GM10248 (cell line): ENCODE measurements at regions not wholly inside any gene's neighbourhood (a gene's known extent, or its start where the extent isn't known, plus 50 kb on each side); places are given as distances from the start of the nearest gene placed in this dataset.

Experiments
- CTCF ChIA-PET: fragments of 300-600 bp; sonication (Branson Sonifier 250); formaldehyde crosslinking; extraction: SDS; loops from one replicate; lab custom pipeline; 2021; ENCODE audit warnings: antibody characterized with exemption; lab: Yijun Ruan, JAX
- POLR2A ChIA-PET: fragments of 350-650 bp; sonication (Branson Sonifier 250); formaldehyde crosslinking; extraction: SDS; loops from one replicate; lab custom pipeline; 2020; ENCODE audit warnings: antibody characterized with exemption; lab: Yijun Ruan, JAX
- DNase-seq: peaks from one replicate; pipeline ENCODE4 v3.0.0; 2012; ENCODE audit errors: extremely low spot score
- TF ChIP-seq, protein P1 (sequence below): IDR thresholded peaks from 2 replicates; pipeline ENCODE4 v1.5.1; 2012; ENCODE audit warnings: mild to moderate bottlenecking, low read depth; ENCODE audit errors: extremely low read depth, missing control alignments, control extremely low read depth

- DNase-seq: no peak
- TF ChIP-seq, protein P1, sequence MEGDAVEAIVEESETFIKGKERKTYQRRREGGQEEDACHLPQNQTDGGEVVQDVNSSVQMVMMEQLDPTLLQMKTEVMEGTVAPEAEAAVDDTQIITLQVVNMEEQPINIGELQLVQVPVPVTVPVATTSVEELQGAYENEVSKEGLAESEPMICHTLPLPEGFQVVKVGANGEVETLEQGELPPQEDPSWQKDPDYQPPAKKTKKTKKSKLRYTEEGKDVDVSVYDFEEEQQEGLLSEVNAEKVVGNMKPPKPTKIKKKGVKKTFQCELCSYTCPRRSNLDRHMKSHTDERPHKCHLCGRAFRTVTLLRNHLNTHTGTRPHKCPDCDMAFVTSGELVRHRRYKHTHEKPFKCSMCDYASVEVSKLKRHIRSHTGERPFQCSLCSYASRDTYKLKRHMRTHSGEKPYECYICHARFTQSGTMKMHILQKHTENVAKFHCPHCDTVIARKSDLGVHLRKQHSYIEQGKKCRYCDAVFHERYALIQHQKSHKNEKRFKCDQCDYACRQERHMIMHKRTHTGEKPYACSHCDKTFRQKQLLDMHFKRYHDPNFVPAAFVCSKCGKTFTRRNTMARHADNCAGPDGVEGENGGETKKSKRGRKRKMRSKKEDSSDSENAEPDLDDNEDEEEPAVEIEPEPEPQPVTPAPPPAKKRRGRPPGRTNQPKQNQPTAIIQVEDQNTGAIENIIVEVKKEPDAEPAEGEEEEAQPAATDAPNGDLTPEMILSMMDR: no peak
- POLR2A ChIA-PET: no interaction called here
- CTCF ChIA-PET: no interaction called here
Observed at GRCh38 chrX:106300239-106300638, 132.1 kb downstream of the PWWP3B start.

- CTCF ChIA-PET: no interaction called here
- POLR2A ChIA-PET: no interaction called here
Observed at GRCh38 chrX:106300656-106301055, 132.6 kb downstream of the PWWP3B start.

DNA sequence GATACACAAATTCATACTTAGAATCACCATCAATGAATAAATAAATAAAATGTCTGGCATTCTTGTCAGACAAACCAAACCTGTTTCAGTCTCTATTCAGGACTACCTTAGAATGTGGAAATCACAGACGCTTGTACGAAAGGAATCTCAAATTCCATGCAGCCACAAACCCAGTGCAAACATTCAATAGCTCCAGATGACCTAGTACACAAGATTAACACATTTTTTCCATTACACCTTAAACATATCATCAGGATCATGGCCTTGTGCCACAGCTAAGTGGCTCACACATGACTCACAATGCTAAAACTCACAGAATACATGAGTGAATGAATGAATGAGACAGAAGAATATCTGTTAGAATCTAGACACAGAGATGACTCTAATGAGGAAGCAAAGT, 134.2 kb downstream of the PWWP3B start:
- ChIA-PET CTCF (no interaction called here), POLR2A (no interaction called here)
- TF ChIP-seq, protein P1: no peak
- no peak for DNase-seq

More at GRCh38 chrX:106300656-106301055, 132.6 kb downstream of the PWWP3B start:
- TF ChIP-seq, protein P1: no peak
- no peak for DNase-seq

DNA sequence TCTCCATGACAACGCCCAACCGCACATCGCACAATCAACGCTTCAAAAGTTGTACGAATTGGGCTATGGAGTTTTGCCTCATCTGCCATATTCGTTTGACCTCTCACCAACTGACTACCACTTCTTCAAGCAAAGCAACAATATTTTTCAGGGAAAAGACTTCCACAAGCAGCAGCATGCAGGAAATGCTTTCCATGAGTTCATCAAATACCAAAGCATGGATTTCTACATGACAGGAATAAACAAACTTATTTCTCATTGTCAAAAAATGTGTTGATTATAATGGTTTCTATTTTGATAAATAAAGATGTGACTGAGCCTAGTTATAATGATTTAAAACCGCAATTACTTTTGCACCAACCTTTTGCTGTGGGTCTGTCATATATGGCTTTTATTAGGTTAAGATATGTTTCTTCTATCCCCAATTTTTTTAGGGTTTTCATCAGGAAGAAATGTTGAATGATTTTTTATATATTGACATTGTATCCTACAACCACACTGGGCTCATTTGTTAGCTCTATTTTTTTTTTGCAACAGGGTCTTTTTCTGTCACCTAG, 138.4 kb downstream of the PWWP3B start:
- ChIA-PET CTCF (no interaction called here), POLR2A (no interaction called here)
- TF ChIP-seq, protein P1: no peak
- DNase-seq: no peak

DNA sequence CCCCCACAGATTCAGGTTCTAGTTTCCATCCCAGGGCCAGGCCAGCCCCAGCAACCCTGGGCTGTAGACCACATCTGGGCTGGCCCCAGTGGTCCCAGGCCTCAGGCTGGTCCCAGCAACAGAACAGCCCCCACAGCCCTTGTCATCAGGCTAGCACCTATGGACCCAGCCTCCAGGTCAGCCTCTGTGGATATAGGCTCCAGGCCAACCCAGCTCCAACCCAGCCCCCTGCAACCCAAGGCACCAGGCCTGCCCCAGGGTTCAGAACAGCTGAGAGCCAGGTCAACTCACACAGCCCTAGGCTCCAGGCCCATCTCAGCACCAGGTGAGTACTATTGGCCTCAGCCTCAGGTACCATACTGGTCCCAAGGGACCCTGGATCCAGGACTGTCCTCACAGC, 155.3 kb downstream of the PWWP3B start:
- TF ChIP-seq, protein P1: no peak
- no peak for DNase-seq
- CTCF ChIA-PET: no interaction called here
- POLR2A ChIA-PET: no interaction called here

GRCh38 chrX:106331606-106332005, 163.5 kb downstream of the PWWP3B start:
- ChIA-PET CTCF (no interaction called here), POLR2A (no interaction called here)
- DNase-seq: no peak
- TF ChIP-seq, protein P1: no peak
